Esophagus muscularis mucosa (tissue), 4 donors: ENCODE measurements at regions not wholly inside any gene's neighbourhood (a gene's known extent, or its start where the extent isn't known, plus 50 kb on each side); places are given as distances from the start of the nearest gene placed in this dataset.

Source experiments
- DNase-seq: peaks from one replicate; pipeline ENCODE4 v3.0.0-alpha.2; 2017; ENCODE audit errors: extremely low spot score
- H3K27ac ChIP-seq, 4 donors: fragments of 200-600 bp; sonication (generic); replicated peaks in 1 of 4; 1 replicate in 3 of 4; 2 replicates in 1 of 4; pipeline ENCODE4 v1.5.1; 2016 to 2019; ENCODE audit warnings: mild to moderate bottlenecking in 1 of 4
- H3K27me3 ChIP-seq, 4 donors: fragments of 200-600 bp; sonication (generic); one replicate each; pipeline versions ENCODE4 v1.5.1 to v1.6.0; 2016 to 2019
- H3K36me3 ChIP-seq, 4 donors: fragments of 200-600 bp; sonication (generic); one replicate each; pipeline ENCODE4 v1.5.1; 2016 to 2019
- H3K4me1 ChIP-seq, 4 donors: fragments of 200-600 bp; sonication (generic); one replicate each; pipeline ENCODE4 v1.5.1; 2016 to 2019
- H3K4me3 ChIP-seq, 4 donors: fragments of 200-600 bp; sonication (generic); 1 replicate in 2 of 4; 2 replicates in 2 of 4; pipeline ENCODE4 v1.5.1; 2016 to 2019; ENCODE audit warnings: mild to moderate bottlenecking in 4 of 4, moderate library complexity in 1 of 4
- H3K9me3 ChIP-seq, 4 donors: fragments of 200-600 bp; sonication (generic); 1 replicate in 3 of 4; 2 replicates in 1 of 4; pipeline ENCODE4 v1.5.1; 2016 to 2019
- EP300 ChIP-seq: sonication (generic); formaldehyde crosslinking; IDR thresholded peaks from one replicate; pipeline ENCODE4 v1.6.1; 2017; ENCODE audit warnings: antibody characterized with exemption
- POLR2A ChIP-seq: fragments of 450-650 bp; IDR thresholded peaks from one replicate; pipeline ENCODE4 v1.6.1; 2017; ENCODE audit warnings: antibody characterized with exemption, moderate library complexity, mild to moderate bottlenecking, low read depth
- POLR2AphosphoS5 ChIP-seq, 2 donors: sonication (generic); formaldehyde crosslinking; IDR thresholded peaks; one replicate each; pipeline ENCODE4 v1.6.1; 2017; ENCODE audit warnings: antibody characterized with exemption in 2 of 2
- WGBS: methylation state at CpG from one replicate; pipeline ENCODE4 v1.1.5; 2018; 5-methylcytosine and 5-hydroxymethylcytosine counted together
- intact Hi-C: fragments of 100-400 bp; cut with DNase I; formaldehyde crosslinking; loops from one replicate; pipeline ENCODE4 v1.15.1; 2023
- TF ChIP-seq, protein P1 (sequence below), 3 experiments: fragments of 200-600 bp in 2 of 3; fragments of 450-650 bp in 1 of 3; sonication (generic) in 2 of 3; IDR thresholded peaks; one replicate each; pipeline ENCODE4 v1.5.1; 2017 to 2019; ENCODE audit warnings: antibody characterized with exemption in 3 of 3, mild to moderate bottlenecking in 2 of 3, moderate library complexity in 1 of 3

DNA sequence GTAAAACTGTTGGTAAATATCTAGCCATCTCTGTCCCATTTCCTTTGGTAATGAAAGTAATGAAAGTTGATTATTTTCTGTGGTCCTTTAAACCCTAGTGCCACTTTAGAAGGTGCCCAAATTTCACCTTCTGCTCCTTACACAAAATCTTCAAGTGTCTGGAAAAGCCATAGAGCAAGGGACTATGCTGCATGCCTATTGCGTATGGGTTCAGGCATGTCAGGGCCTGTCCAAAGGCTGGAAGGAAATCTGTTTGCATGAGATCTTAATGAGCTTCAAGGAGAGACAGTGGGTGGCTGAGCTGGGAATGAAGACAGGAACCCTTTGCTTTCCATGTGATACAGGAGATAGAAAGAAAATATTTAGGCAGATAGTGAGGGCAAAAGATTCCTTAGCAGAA lies 66.6 kb upstream of the CCN6 start:
- no peaks in the 10 kb centered on the region for H3K36me3 ChIP-seq
- H3K4me1 ChIP-seq: no peaks in the 10 kb centered on the region
- TF ChIP-seq EP300 (no peak), POLR2AphosphoS5 (IDR thresholded peaks at IDR 0.05) (no peak), POLR2A (no peak)
- TF ChIP-seq, protein P1, sequence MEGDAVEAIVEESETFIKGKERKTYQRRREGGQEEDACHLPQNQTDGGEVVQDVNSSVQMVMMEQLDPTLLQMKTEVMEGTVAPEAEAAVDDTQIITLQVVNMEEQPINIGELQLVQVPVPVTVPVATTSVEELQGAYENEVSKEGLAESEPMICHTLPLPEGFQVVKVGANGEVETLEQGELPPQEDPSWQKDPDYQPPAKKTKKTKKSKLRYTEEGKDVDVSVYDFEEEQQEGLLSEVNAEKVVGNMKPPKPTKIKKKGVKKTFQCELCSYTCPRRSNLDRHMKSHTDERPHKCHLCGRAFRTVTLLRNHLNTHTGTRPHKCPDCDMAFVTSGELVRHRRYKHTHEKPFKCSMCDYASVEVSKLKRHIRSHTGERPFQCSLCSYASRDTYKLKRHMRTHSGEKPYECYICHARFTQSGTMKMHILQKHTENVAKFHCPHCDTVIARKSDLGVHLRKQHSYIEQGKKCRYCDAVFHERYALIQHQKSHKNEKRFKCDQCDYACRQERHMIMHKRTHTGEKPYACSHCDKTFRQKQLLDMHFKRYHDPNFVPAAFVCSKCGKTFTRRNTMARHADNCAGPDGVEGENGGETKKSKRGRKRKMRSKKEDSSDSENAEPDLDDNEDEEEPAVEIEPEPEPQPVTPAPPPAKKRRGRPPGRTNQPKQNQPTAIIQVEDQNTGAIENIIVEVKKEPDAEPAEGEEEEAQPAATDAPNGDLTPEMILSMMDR (IDR thresholded peaks at IDR 0.05): no peak
- no peaks in the 10 kb centered on the region for H3K27me3 ChIP-seq
- no peak for DNase-seq
- no peak overlapping the region for H3K4me3 ChIP-seq
- intact Hi-C loops: no loop called here
- no peaks in the 10 kb centered on the region for H3K9me3 ChIP-seq
- no peak overlapping the region for H3K27ac ChIP-seq
- 100% methylated on average over 1 of the region's 1 CpG for WGBS

DNA sequence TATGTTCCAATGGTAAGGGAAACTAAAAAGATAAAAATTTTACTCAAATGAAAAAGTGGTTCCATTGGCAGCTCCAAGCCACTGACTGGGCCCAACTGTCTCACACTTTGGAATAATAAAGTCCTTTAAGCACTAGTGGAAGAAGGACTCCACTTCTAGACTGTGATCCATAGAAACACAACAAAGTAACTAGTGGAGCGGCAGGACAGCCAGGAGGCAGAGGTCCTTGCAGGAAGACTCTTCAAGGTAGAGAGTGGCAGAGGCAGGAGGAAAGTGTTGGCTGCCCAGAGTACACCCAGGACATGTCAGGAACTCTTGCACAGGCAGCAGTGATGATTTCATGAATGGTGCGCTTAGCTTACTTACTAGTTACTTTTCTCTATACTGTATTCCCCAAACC lies 65.0 kb upstream of the CCN6 start:
- Histone ChIP-seq H3K4me3 (no peak overlapping the region), H3K36me3 (no peaks in the 10 kb centered on the region), H3K9me3 (no peaks in the 10 kb centered on the region), H3K4me1 (no peaks in the 10 kb centered on the region), H3K27me3 (no peaks in the 10 kb centered on the region), H3K27ac (no peak overlapping the region)
- 97% methylated on average over 2 of the region's 2 CpGs for WGBS
- TF ChIP-seq EP300: no peak
- TF ChIP-seq POLR2A: no peak
- no peak for TF ChIP-seq POLR2AphosphoS5 (IDR thresholded peaks at IDR 0.05)
- TF ChIP-seq, protein P1 (IDR thresholded peaks at IDR 0.05): no peak
- no peak for DNase-seq
- intact Hi-C loops: no loop called here

DNA sequence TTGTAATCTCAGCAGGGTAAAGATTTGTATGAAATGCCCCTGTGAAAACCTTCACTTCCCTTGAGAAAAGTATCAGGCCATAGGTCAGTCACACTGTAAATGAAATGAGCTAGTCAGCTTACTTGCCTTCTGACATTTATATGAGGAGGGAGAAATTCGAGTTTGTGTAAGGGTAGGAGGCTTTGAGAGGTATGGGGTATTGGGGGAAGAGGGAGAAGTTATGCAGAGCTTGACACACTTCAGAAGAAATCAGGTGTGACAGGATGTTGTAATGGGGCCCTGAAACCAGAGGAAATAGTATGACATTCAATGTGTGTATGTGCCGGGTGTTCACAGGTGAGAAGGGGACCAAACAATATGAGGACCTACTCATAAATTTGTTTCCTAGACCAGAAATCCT lies 64.2 kb upstream of the CCN6 start:
- Histone ChIP-seq H3K4me1 (no peaks in the 10 kb centered on the region), H3K9me3 (no peaks in the 10 kb centered on the region), H3K27ac (no peak overlapping the region), H3K27me3 (no peaks in the 10 kb centered on the region), H3K4me3 (no peak overlapping the region), H3K36me3 (no peaks in the 10 kb centered on the region)
- no peak for DNase-seq
- intact Hi-C loops: no loop called here
- TF ChIP-seq, protein P1 (IDR thresholded peaks at IDR 0.05): no peak
- no peak for TF ChIP-seq POLR2AphosphoS5 (IDR thresholded peaks at IDR 0.05)
- no peak for TF ChIP-seq POLR2A
- no peak for TF ChIP-seq EP300
- 81% methylated on average over 2 of the region's 2 CpGs for WGBS

DNA sequence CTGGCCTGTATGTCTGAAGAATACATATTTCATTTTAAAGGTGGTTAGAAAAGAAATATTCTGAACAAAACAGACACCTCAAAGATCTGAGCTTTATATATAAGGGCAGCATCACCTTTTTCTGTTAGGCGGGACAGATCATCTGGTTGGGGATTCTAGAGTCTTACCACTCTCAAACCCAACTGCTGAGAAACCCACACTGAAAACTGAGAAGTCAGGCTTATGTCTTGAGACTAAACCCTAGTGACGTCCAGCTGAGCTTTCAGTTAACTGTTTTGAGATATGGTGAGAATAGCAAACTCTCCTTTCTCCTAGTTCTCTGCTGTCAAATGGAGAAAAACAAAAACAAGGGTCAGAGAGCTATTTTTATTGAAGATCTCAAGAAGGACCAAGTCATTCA lies 63.7 kb upstream of the CCN6 start:
- intact Hi-C loops: no loop called here
- H3K4me1 ChIP-seq: no peaks in the 10 kb centered on the region
- WGBS: 93% methylated on average over 2 of the region's 2 CpGs

DNA sequence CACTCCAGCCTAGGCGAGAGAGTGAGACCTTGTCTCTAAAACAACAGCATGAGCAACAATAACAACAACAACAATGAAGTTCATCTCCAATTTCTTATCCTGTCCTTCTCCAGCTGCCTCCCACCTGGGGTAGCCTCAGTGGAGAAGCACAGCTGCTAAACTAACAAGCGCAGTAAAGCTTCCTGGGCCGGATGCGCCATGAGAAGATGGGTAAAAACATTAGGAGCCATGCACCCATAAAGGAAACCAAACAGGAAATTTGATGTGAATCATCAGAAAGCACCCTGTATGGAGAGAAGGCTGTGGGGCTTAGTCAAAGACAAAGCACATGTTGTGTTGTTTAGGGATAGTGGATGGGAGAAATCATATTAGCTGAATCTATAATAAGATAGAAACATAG lies 61.1 kb upstream of the CCN6 start:
- Histone ChIP-seq H3K27ac (no peak overlapping the region), H3K36me3 (no peaks in the 10 kb centered on the region), H3K4me3 (no peak overlapping the region), H3K9me3 (no peaks in the 10 kb centered on the region), H3K27me3 (no peaks in the 10 kb centered on the region), H3K4me1 (peaks cover 0 to 12% (median 6%) of the 10 kb centered on the region in 4 donors)
- TF ChIP-seq EP300 (no peak), POLR2AphosphoS5 (IDR thresholded peaks at IDR 0.05) (no peak)
- TF ChIP-seq, protein P1 (IDR thresholded peaks at IDR 0.05): no peak
- intact Hi-C loops: no loop called here
- no peak for DNase-seq
- WGBS: 72% methylated on average over 4 of the region's 4 CpGs

More for the DNA sequence above, 63.7 kb upstream of the CCN6 start:
- H3K27ac ChIP-seq: no peak overlapping the region
- no peak for DNase-seq
- H3K36me3 ChIP-seq: no peaks in the 10 kb centered on the region
- H3K9me3 ChIP-seq: no peaks in the 10 kb centered on the region
- TF ChIP-seq POLR2AphosphoS5 (IDR thresholded peaks at IDR 0.05): no peak
- no peak overlapping the region for H3K4me3 ChIP-seq
- no peaks in the 10 kb centered on the region for H3K27me3 ChIP-seq
